ENCODE measurements at regions not wholly inside any gene's neighbourhood (a gene's known extent, or its start where the extent isn't known, plus 50 kb on each side); places are given as distances from the start of the nearest gene placed in this dataset.

DNA sequence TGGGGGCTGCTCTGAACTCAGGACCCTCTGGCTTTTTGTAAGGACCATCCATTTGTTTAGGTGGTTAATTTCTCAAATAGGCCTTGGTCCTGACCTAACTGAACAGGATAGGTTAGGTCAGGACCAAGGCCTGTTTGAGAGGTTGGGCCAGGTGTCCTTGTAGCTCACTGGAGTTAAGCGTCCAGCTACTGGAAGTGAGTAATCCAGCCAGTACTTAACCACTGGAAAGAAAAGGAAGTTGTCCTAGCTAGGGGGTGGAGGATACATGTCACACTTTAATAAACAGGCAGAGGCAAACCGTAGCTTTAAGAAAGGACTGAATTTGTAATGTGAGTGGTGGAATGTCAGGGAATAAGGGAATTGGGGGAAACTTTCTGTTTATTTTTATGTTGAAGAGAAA lies 96.0 kb downstream of the GPR85 start:
- Mint-ChIP-seq H3K4me3 (no peak overlapping the region), H3K4me1 (peaks cover 5% of the 10 kb centered on the region), H3K27ac (no peak overlapping the region), H3K27me3 (ENCODE audit: insufficient read depth, low read depth) (no peaks in the 10 kb centered on the region), H3K9me3 (no peaks in the 10 kb centered on the region), H3K36me3 (no peaks in the 10 kb centered on the region)
- no peaks in the 10 kb centered on the region for H3K9me3 ChIP-seq (ENCODE audit: low read depth)
- H4K20me1 ChIP-seq (ENCODE audit: low read depth), result no peaks in the 10 kb centered on the region
- H3K4me2 ChIP-seq, result no peak overlapping the region
- no peak overlapping the region for H3K27ac ChIP-seq
- H3K27me3 ChIP-seq, result no peaks in the 10 kb centered on the region
- DNase-seq (ENCODE audit: low spot score), result no peak
- no peak overlapping the region for H3K4me3 ChIP-seq
- H3K9ac ChIP-seq, result no peak overlapping the region
- no peaks in the 10 kb centered on the region for H3K79me2 ChIP-seq (ENCODE audit: low read depth)
- H3K4me1 ChIP-seq, result peaks cover 10% of the 10 kb centered on the region
- no peak for TF ChIP-seq EZH2 (IDR thresholded peaks at IDR 0.05)
- no peak for TF ChIP-seq EZH2phosphoT487 (IDR thresholded peaks at IDR 0.05)
- TF ChIP-seq, protein P1, sequence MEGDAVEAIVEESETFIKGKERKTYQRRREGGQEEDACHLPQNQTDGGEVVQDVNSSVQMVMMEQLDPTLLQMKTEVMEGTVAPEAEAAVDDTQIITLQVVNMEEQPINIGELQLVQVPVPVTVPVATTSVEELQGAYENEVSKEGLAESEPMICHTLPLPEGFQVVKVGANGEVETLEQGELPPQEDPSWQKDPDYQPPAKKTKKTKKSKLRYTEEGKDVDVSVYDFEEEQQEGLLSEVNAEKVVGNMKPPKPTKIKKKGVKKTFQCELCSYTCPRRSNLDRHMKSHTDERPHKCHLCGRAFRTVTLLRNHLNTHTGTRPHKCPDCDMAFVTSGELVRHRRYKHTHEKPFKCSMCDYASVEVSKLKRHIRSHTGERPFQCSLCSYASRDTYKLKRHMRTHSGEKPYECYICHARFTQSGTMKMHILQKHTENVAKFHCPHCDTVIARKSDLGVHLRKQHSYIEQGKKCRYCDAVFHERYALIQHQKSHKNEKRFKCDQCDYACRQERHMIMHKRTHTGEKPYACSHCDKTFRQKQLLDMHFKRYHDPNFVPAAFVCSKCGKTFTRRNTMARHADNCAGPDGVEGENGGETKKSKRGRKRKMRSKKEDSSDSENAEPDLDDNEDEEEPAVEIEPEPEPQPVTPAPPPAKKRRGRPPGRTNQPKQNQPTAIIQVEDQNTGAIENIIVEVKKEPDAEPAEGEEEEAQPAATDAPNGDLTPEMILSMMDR (IDR thresholded peaks at IDR 0.05), result no peak
- no peaks in the 10 kb centered on the region for H3F3A ChIP-seq (ENCODE audit: low read depth)
- H2AFZ ChIP-seq (replicated peaks), result peak overlapping the region; percentile 12
- H3K36me3 ChIP-seq, result no peaks in the 10 kb centered on the region

DNA sequence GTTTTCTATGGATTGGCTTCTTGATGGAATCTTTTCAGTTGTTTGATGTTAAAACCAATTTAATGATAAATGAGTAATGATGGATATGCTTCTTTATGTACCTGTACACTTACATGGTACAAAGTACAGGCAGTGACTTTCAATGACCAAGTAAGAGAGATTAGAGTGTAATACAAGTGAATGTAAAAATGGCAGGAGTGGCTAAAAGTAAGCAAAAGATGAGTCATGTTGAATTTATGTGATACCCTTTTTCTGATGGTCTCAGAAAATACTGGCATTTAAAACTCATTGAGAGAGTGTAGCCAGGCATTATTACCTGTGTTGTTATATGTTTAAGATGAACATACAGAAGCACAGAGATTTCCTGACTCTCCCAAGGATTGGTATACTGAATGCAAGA lies 97.1 kb downstream of the GPR85 start:
- TF ChIP-seq EZH2 (IDR thresholded peaks at IDR 0.05), result no peak
- TF ChIP-seq, protein P1 (IDR thresholded peaks at IDR 0.05), result no peak
- TF ChIP-seq EZH2phosphoT487 (IDR thresholded peaks at IDR 0.05), result no peak
- Histone ChIP-seq H4K20me1 (ENCODE audit: low read depth) (no peaks in the 10 kb centered on the region), H3K4me1 (peaks cover 14% of the 10 kb centered on the region), H2AFZ (replicated peaks) (no peak overlapping the region), H3K4me2 (no peak overlapping the region), H3K27ac (no peak overlapping the region), H3K9ac (no peak overlapping the region), H3K27me3 (no peaks in the 10 kb centered on the region), H3F3A (ENCODE audit: low read depth) (no peaks in the 10 kb centered on the region), H3K36me3 (no peaks in the 10 kb centered on the region), H3K4me3 (no peak overlapping the region), H3K9me3 (ENCODE audit: low read depth) (no peaks in the 10 kb centered on the region), H3K79me2 (ENCODE audit: low read depth) (no peaks in the 10 kb centered on the region)
- peaks cover 9% of the 10 kb centered on the region for H3K4me1 Mint-ChIP-seq
- no peak for DNase-seq (ENCODE audit: low spot score)
- no peak overlapping the region for H3K4me3 Mint-ChIP-seq
- no peaks in the 10 kb centered on the region for H3K9me3 Mint-ChIP-seq
- H3K27me3 Mint-ChIP-seq (ENCODE audit: insufficient read depth, low read depth), result no peaks in the 10 kb centered on the region
- no peak overlapping the region for H3K27ac Mint-ChIP-seq
- H3K36me3 Mint-ChIP-seq, result no peaks in the 10 kb centered on the region

DNA sequence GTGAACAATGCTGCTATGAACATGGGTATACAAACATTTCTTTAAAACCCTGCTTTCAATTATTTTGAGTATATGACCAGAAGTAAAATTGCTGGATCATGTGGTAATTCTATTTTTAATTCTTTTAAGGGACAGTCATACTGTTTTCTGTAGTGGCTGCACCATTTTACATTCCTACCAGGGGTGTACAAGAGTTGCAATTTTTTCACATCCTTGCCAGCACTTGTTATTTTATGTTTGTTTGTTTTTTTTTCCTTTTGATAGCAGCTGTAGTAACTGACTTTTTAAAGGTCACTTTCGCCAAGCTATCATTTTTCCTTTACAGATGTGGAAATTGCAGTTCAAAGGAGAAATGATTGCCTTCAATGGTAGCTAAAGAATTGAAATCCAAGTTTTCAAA lies 99.5 kb downstream of the GPR85 start:
- no peaks in the 10 kb centered on the region for H3F3A ChIP-seq (ENCODE audit: low read depth)
- peaks cover 14% of the 10 kb centered on the region for H3K4me1 ChIP-seq
- Mint-ChIP-seq H3K27ac (no peak overlapping the region), H3K27me3 (ENCODE audit: insufficient read depth, low read depth) (no peaks in the 10 kb centered on the region), H3K4me1 (peaks cover 9% of the 10 kb centered on the region), H3K4me3 (no peak overlapping the region), H3K36me3 (no peaks in the 10 kb centered on the region), H3K9me3 (no peaks in the 10 kb centered on the region)
- no peaks in the 10 kb centered on the region for H3K79me2 ChIP-seq (ENCODE audit: low read depth)
- no peaks in the 10 kb centered on the region for H3K36me3 ChIP-seq
- no peak overlapping the region for H3K4me3 ChIP-seq
- no peaks in the 10 kb centered on the region for H3K27me3 ChIP-seq
- TF ChIP-seq, protein P1 (IDR thresholded peaks at IDR 0.05), result no peak
- TF ChIP-seq EZH2phosphoT487 (IDR thresholded peaks at IDR 0.05) (no peak), EZH2 (IDR thresholded peaks at IDR 0.05) (no peak)
- no peak overlapping the region for H3K9ac ChIP-seq
- no peak overlapping the region for H3K27ac ChIP-seq
- no peak overlapping the region for H3K4me2 ChIP-seq
- no peaks in the 10 kb centered on the region for H4K20me1 ChIP-seq (ENCODE audit: low read depth)
- no peak overlapping the region for H2AFZ ChIP-seq (replicated peaks)
- no peak for DNase-seq (ENCODE audit: low spot score)
- no peaks in the 10 kb centered on the region for H3K9me3 ChIP-seq (ENCODE audit: low read depth)
